ENCODE measurements at regions not wholly inside any gene's neighbourhood (a gene's known extent, or its start where the extent isn't known, plus 50 kb on each side); places are given as distances from the start of the nearest gene placed in this dataset.

GRCh38 chr1:208559597-208560329 lies 315.6 kb upstream of the PLXNA2 start:
- no peaks in the 10 kb centered on the region for H3K27me3 ChIP-seq
- TF ChIP-seq POLR2AphosphoS5 (IDR thresholded peaks at IDR 0.05; ENCODE audit: insufficient read depth in 1 of 2, low read depth in 1 of 2), result no peak
- no peak for TF ChIP-seq CTCF (IDR thresholded peaks at IDR 0.05)
- no peak for TF ChIP-seq POLR2A (IDR thresholded peaks at IDR 0.05)
- intact Hi-C loops (cut with DNase I), result no loop called here
- no peaks in the 10 kb centered on the region for H3K9me3 ChIP-seq
- DNase-seq (ENCODE audit: extremely low spot score in 2 of 2), result no peak
- H3K27ac ChIP-seq, result no peak overlapping the region
- no peak overlapping the region for H3K4me3 ChIP-seq
- no peaks in the 10 kb centered on the region for H3K36me3 ChIP-seq
- H3K4me1 ChIP-seq, result no peaks in the 10 kb centered on the region

- TF ChIP-seq CTCF (IDR thresholded peaks at IDR 0.05), result no peak
- TF ChIP-seq POLR2AphosphoS5 (IDR thresholded peaks at IDR 0.05; ENCODE audit: insufficient read depth in 1 of 2, low read depth in 1 of 2), result no peak
- no peak for TF ChIP-seq POLR2A (IDR thresholded peaks at IDR 0.05)
- Histone ChIP-seq H3K9me3 (no peaks in the 10 kb centered on the region), H3K36me3 (no peaks in the 10 kb centered on the region), H3K27me3 (no peaks in the 10 kb centered on the region), H3K4me3 (no peak overlapping the region), H3K4me1 (no peaks in the 10 kb centered on the region), H3K27ac (no peak overlapping the region)
- DNase-seq (ENCODE audit: extremely low spot score in 2 of 2), result no peak
- intact Hi-C loops (cut with DNase I), result no loop called here
Observed at GRCh38 chr1:208562151-208562960, 318.2 kb upstream of the PLXNA2 start.

- intact Hi-C loops (cut with DNase I), result no loop called here
- TF ChIP-seq POLR2A (IDR thresholded peaks at IDR 0.05) (no peak), CTCF (IDR thresholded peaks at IDR 0.05) (no peak), POLR2AphosphoS5 (IDR thresholded peaks at IDR 0.05; ENCODE audit: insufficient read depth in 1 of 2, low read depth in 1 of 2) (no peak)
- Histone ChIP-seq H3K27me3 (no peaks in the 10 kb centered on the region), H3K36me3 (no peaks in the 10 kb centered on the region), H3K4me1 (no peaks in the 10 kb centered on the region), H3K9me3 (no peaks in the 10 kb centered on the region), H3K4me3 (no peak overlapping the region), H3K27ac (no peak overlapping the region)
- DNase-seq (ENCODE audit: extremely low spot score in 2 of 2), result no peak
Observed at GRCh38 chr1:208564466-208564865, 320.3 kb upstream of the PLXNA2 start.

GRCh38 chr1:208565756-208566440 lies 321.7 kb upstream of the PLXNA2 start:
- TF ChIP-seq POLR2A (IDR thresholded peaks at IDR 0.05) (no peak), CTCF (IDR thresholded peaks at IDR 0.05) (no peak), POLR2AphosphoS5 (IDR thresholded peaks at IDR 0.05; ENCODE audit: insufficient read depth in 1 of 2, low read depth in 1 of 2) (no peak)
- H3K36me3 ChIP-seq, result no peaks in the 10 kb centered on the region
- no peak overlapping the region for H3K27ac ChIP-seq
- H3K4me1 ChIP-seq, result no peaks in the 10 kb centered on the region
- intact Hi-C loops (cut with DNase I), result no loop called here
- H3K9me3 ChIP-seq, result no peaks in the 10 kb centered on the region
- no peak for DNase-seq (ENCODE audit: extremely low spot score in 2 of 2)
- H3K4me3 ChIP-seq, result no peak overlapping the region
- H3K27me3 ChIP-seq, result no peaks in the 10 kb centered on the region
